ENCODE measurements at regions not wholly inside any gene's neighbourhood (a gene's known extent, or its start where the extent isn't known, plus 50 kb on each side); places are given as distances from the start of the nearest gene placed in this dataset.

DNA sequence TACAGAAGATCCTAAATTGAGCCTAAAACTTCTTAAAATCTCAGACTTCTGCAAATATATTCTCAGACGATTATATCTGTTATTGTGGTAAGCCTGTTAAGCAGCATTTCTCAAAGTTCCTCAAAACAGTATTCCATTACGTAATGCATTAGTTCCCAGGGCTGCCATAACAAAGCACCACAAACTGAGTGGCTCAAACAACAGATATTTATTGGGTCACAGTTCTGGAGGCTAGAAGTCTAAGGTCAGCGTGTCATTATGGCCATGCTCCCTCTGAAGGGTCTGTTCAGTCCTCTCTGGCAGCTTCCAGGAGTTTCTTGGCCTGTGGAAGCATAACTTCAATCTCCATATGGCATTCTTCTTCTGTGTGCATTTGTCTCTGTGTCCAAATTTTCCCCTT is 103.5 kb upstream of the ST6GALNAC5 start:
- in situ Hi-C loops (cut with MboI; ENCODE audit: low sequenced_read_pairs in 4 of 4) (no loop called here), intact Hi-C loops (cut with DNase I; ENCODE audit: low total_unique reads) (no loop called here)
- H3K36me3 ChIP-seq: no peaks in the 10 kb centered on the region
- H3K27ac ChIP-seq: no peak overlapping the region
- no peaks in the 10 kb centered on the region for H3K9me3 ChIP-seq
- ATAC-seq (no peak), DNase-seq (no peak)
- no peaks in the 10 kb centered on the region for H3K4me1 ChIP-seq
- H3K4me3 ChIP-seq: no peak overlapping the region
- TF ChIP-seq, protein P1, sequence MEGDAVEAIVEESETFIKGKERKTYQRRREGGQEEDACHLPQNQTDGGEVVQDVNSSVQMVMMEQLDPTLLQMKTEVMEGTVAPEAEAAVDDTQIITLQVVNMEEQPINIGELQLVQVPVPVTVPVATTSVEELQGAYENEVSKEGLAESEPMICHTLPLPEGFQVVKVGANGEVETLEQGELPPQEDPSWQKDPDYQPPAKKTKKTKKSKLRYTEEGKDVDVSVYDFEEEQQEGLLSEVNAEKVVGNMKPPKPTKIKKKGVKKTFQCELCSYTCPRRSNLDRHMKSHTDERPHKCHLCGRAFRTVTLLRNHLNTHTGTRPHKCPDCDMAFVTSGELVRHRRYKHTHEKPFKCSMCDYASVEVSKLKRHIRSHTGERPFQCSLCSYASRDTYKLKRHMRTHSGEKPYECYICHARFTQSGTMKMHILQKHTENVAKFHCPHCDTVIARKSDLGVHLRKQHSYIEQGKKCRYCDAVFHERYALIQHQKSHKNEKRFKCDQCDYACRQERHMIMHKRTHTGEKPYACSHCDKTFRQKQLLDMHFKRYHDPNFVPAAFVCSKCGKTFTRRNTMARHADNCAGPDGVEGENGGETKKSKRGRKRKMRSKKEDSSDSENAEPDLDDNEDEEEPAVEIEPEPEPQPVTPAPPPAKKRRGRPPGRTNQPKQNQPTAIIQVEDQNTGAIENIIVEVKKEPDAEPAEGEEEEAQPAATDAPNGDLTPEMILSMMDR (IDR thresholded peaks at IDR 0.05 in 4 of 5, conservative IDR thresholded peaks at IDR 0.05 in 1 of 5): no peak
- no peak for TF ChIP-seq POLR2A (IDR thresholded peaks at IDR 0.05)
- no peaks in the 10 kb centered on the region for H3K27me3 ChIP-seq

GRCh38 chr1:76764638-76765454 is 102.4 kb upstream of the ST6GALNAC5 start:
- Histone ChIP-seq H3K27me3 (no peaks in the 10 kb centered on the region), H3K4me3 (peak overlapping the region in 2 of 4 donors; percentile 22 to 37), H3K4me1 (no peaks in the 10 kb centered on the region), H3K36me3 (no peaks in the 10 kb centered on the region), H3K9me3 (no peaks in the 10 kb centered on the region), H3K27ac (no peak overlapping the region)
- ATAC-seq (no peak), DNase-seq (no peak)
- intact Hi-C loops (cut with DNase I; ENCODE audit: low total_unique reads) (no loop called here), in situ Hi-C loops (cut with MboI; ENCODE audit: low sequenced_read_pairs in 4 of 4) (no loop called here)
- TF ChIP-seq POLR2A (IDR thresholded peaks at IDR 0.05): no peak
- TF ChIP-seq, protein P1 (IDR thresholded peaks at IDR 0.05 in 4 of 5, conservative IDR thresholded peaks at IDR 0.05 in 1 of 5): no peak

DNA sequence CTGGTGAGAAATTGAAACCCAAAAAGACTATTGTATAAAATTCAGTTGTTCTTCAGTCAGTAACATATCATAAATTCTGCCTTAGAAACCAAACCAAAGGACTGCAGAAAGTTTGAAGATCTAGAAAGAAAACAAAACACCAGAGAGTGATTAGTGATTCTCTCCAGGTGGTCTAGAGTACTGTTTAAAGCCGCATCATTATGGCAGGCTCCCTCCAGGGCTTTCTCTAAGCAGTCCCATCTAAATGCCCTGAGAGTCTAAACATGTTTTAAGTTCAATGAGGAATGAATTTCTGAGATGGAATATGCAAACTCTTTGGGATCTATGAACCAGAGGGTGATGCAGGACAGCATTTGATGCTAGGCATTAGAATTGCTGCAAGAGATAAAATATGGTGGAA is 100.9 kb upstream of the ST6GALNAC5 start:
- in situ Hi-C loops (cut with MboI; ENCODE audit: low sequenced_read_pairs in 4 of 4): no loop called here
- Histone ChIP-seq H3K4me1 (no peaks in the 10 kb centered on the region), H3K9me3 (no peaks in the 10 kb centered on the region), H3K27ac (no peak overlapping the region), H3K27me3 (no peaks in the 10 kb centered on the region), H3K4me3 (no peak overlapping the region), H3K36me3 (no peaks in the 10 kb centered on the region)
- intact Hi-C loops (cut with DNase I; ENCODE audit: low total_unique reads): no loop called here
- TF ChIP-seq, protein P1 (IDR thresholded peaks at IDR 0.05 in 4 of 5, conservative IDR thresholded peaks at IDR 0.05 in 1 of 5): no peak
- no peak for TF ChIP-seq POLR2A (IDR thresholded peaks at IDR 0.05)
- ATAC-seq (no peak), DNase-seq (no peak)

DNA sequence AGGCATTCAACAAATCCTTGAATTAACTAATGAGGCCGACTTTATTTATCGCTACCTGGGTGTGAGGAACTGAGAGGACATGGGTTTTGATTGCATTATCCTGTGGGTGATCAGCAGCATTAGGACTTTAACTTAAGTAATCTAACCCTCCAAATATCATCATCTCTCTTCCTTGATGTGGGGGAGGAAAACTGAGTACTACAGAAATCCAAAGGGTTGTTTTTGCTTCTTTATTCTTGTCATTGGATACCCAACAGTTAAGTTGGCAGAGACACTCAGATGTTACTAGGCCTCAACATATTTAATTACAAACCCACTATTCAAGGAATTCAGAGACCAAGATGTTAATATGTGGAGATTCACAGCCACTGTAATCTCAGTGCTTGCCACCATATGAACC is 97.4 kb upstream of the ST6GALNAC5 start:
- no peak overlapping the region for H3K27ac ChIP-seq
- ATAC-seq (no peak), DNase-seq (no peak)
- no peaks in the 10 kb centered on the region for H3K9me3 ChIP-seq
- TF ChIP-seq POLR2A (IDR thresholded peaks at IDR 0.05): no peak
- TF ChIP-seq, protein P1 (IDR thresholded peaks at IDR 0.05 in 4 of 5, conservative IDR thresholded peaks at IDR 0.05 in 1 of 5): no peak
- H3K27me3 ChIP-seq: no peaks in the 10 kb centered on the region
- no peaks in the 10 kb centered on the region for H3K36me3 ChIP-seq
- H3K4me3 ChIP-seq: no peak overlapping the region
- intact Hi-C loops (cut with DNase I; ENCODE audit: low total_unique reads) (no loop called here), in situ Hi-C loops (cut with MboI; ENCODE audit: low sequenced_read_pairs in 4 of 4) (no loop called here)
- no peaks in the 10 kb centered on the region for H3K4me1 ChIP-seq
